ENCODE measurements at regions not wholly inside any gene's neighbourhood (a gene's known extent, or its start where the extent isn't known, plus 50 kb on each side); places are given as distances from the start of the nearest gene placed in this dataset.

GRCh38 chr15:94052711-94053110, 178.7 kb upstream of the MCTP2 start:
- DNase-seq, result no peak

- no peak for DNase-seq
These were observed 183.8 kb upstream of the MCTP2 start for GRCh38 chr15:94047566-94047965.

GRCh38 chr15:94042180-94042928, 189.0 kb upstream of the MCTP2 start:
- DNase-seq, result no peak

GRCh38 chr15:94041746-94042145, 189.6 kb upstream of the MCTP2 start:
- no peak for DNase-seq

GRCh38 chr15:94040541-94041248, 190.7 kb upstream of the MCTP2 start:
- no peak for DNase-seq

- DNase-seq, result no peak
These were observed 195.2 kb upstream of the MCTP2 start for GRCh38 chr15:94036156-94036555.

- DNase-seq, result no peak
These were observed 197.7 kb upstream of the MCTP2 start for GRCh38 chr15:94033683-94034020.

GRCh38 chr15:94033014-94033682, 198.2 kb upstream of the MCTP2 start:
- no peak for DNase-seq

- DNase-seq, result no peak
These were observed 198.8 kb upstream of the MCTP2 start for GRCh38 chr15:94032571-94032970.

- no peak for DNase-seq
These were observed 200.3 kb upstream of the MCTP2 start for GRCh38 chr15:94031072-94031471.

- no peak for DNase-seq
These were observed 201.9 kb upstream of the MCTP2 start for GRCh38 chr15:94029495-94029894.

- DNase-seq, result no peak
These were observed 202.6 kb upstream of the MCTP2 start for GRCh38 chr15:94028809-94029208.

GRCh38 chr15:94028121-94028520, 203.2 kb upstream of the MCTP2 start:
- no peak for DNase-seq

GRCh38 chr15:94027581-94027980, 203.8 kb upstream of the MCTP2 start:
- no peak for DNase-seq

- no peak for DNase-seq
These were observed 204.7 kb upstream of the MCTP2 start for GRCh38 chr15:94026458-94027304.

GRCh38 chr15:94023531-94023930, 207.8 kb upstream of the MCTP2 start:
- no peak for DNase-seq

- DNase-seq, result peak; percentile 9
These were observed 209.6 kb upstream of the MCTP2 start for GRCh38 chr15:94021621-94022320.

- DNase-seq, result no peak
These were observed 212.3 kb upstream of the MCTP2 start for GRCh38 chr15:94019062-94019461.

GRCh38 chr15:94015324-94015723, 216.0 kb upstream of the MCTP2 start:
- DNase-seq, result no peak

GRCh38 chr15:94008104-94009074, 223.0 kb upstream of the MCTP2 start:
- DNase-seq, result no peak

- DNase-seq, result no peak
These were observed 226.7 kb upstream of the MCTP2 start for GRCh38 chr15:94004697-94005096.
